H9 (cell line): ENCODE measurements at regions not wholly inside any gene's neighbourhood (a gene's known extent, or its start where the extent isn't known, plus 50 kb on each side); places are given as distances from the start of the nearest gene placed in this dataset.

Experiments
- DNase-seq: peaks from one replicate; pipeline ENCODE4 v3.0.0-alpha.2; 2017
- H2AFZ ChIP-seq: one replicate; pipeline ENCODE4 v1.6.1; 2013; ENCODE audit warnings: mild to moderate bottlenecking, low read length, control low read depth, moderate library complexity
- H2AK5ac ChIP-seq: 2 replicates; pipeline ENCODE4 v1.6.1; 2013; ENCODE audit warnings: low read length, control low read depth, mixed read lengths; ENCODE audit not compliant: insufficient read length
- H2BK120ac ChIP-seq: one replicate; pipeline ENCODE4 v1.6.1; 2013; ENCODE audit warnings: low read depth, mild to moderate bottlenecking, low read length, control low read depth, inconsistent platforms; ENCODE audit not compliant: poor library complexity, severe bottlenecking
- H2BK12ac ChIP-seq: 2 replicates; pipeline ENCODE4 v1.6.1; 2013; ENCODE audit warnings: low read length, control low read depth, mixed read lengths, low read depth; ENCODE audit not compliant: insufficient read length
- H2BK15ac ChIP-seq: 2 replicates; pipeline ENCODE4 v1.6.1; 2013; ENCODE audit warnings: low read depth, low read length, control low read depth
- H2BK20ac ChIP-seq: one replicate; pipeline ENCODE4 v1.6.1; 2013; ENCODE audit warnings: low read depth, mild to moderate bottlenecking, low read length, control low read depth, inconsistent platforms; ENCODE audit not compliant: poor library complexity, severe bottlenecking
- H2BK5ac ChIP-seq: 2 replicates; pipeline ENCODE4 v1.6.1; 2013; ENCODE audit warnings: low read length, control low read depth, mixed read lengths; ENCODE audit not compliant: insufficient read length
- H3K14ac ChIP-seq: 2 replicates; pipeline ENCODE4 v1.6.1; 2013; ENCODE audit warnings: low read length, control low read depth; ENCODE audit not compliant: insufficient read depth
- H3K18ac ChIP-seq: 2 replicates; pipeline ENCODE4 v1.6.1; 2013; ENCODE audit warnings: low read depth, mild to moderate bottlenecking, mixed read lengths, low read length, control low read depth; ENCODE audit not compliant: insufficient read length
- H3K23ac ChIP-seq: 2 replicates; pipeline ENCODE4 v1.6.1; 2013; ENCODE audit warnings: low read length, control low read depth, mixed read lengths, low read depth; ENCODE audit not compliant: insufficient read length
- H3K23me2 ChIP-seq: 2 replicates; pipeline ENCODE4 v1.6.1; 2013; ENCODE audit warnings: low read depth, mild to moderate bottlenecking, mixed read lengths, low read length, control low read depth; ENCODE audit not compliant: insufficient read length, poor library complexity, severe bottlenecking
- H3K27ac ChIP-seq: 2 replicates; pipeline ENCODE4 v1.5.1; 2013; ENCODE audit warnings: low read length, control low read depth, mixed read lengths, low read depth; ENCODE audit not compliant: insufficient read length
- H3K27me3 ChIP-seq: 2 replicates; pipeline ENCODE4 v1.6.1; 2013; ENCODE audit warnings: low read length, control low read depth, inconsistent platforms; ENCODE audit not compliant: insufficient read depth
- H3K4ac ChIP-seq: 2 replicates; pipeline ENCODE4 v1.6.1; 2013; ENCODE audit warnings: low read depth, mild to moderate bottlenecking, control low read depth, inconsistent platforms, low read length, moderate library complexity
- H3K4me1 ChIP-seq: 2 replicates; pipeline ENCODE4 v1.6.1; 2013; ENCODE audit warnings: low read length, control low read depth, inconsistent platforms; ENCODE audit not compliant: insufficient read depth
- H3K4me2 ChIP-seq: 2 replicates; pipeline ENCODE4 v1.6.1; 2013; ENCODE audit warnings: low read length, control low read depth, mixed read lengths; ENCODE audit not compliant: insufficient read length, insufficient read depth
- H3K56ac ChIP-seq: 2 replicates; pipeline ENCODE4 v1.6.1; 2013; ENCODE audit warnings: low read depth, mild to moderate bottlenecking, mixed read lengths, low read length, control low read depth; ENCODE audit not compliant: insufficient read length
- H3K79me1 ChIP-seq: 2 replicates; pipeline ENCODE4 v1.6.1; 2013; ENCODE audit warnings: low read depth, mild to moderate bottlenecking, moderate library complexity, low read length, control low read depth, inconsistent platforms; ENCODE audit not compliant: insufficient read depth, poor library complexity, severe bottlenecking
- H3K79me2 ChIP-seq: 2 replicates; pipeline ENCODE4 v1.6.1; 2013; ENCODE audit warnings: low read length, control low read depth, inconsistent platforms; ENCODE audit not compliant: insufficient read depth
- H3K9ac ChIP-seq: 2 replicates; pipeline ENCODE4 v1.6.1; 2013; ENCODE audit warnings: low read length, control low read depth, mixed read lengths; ENCODE audit not compliant: insufficient read length; ENCODE audit errors: extremely low read depth
- H3K9me3 ChIP-seq: one replicate; pipeline ENCODE4 v1.6.1; 2013; ENCODE audit warnings: low read depth, low read length, inconsistent platforms; ENCODE audit not compliant: control insufficient read depth
- H3T11ph ChIP-seq: one replicate; pipeline ENCODE4 v1.6.1; 2013; ENCODE audit warnings: mild to moderate bottlenecking, low read length, control low read depth, inconsistent platforms
- H4K20me1 ChIP-seq: one replicate; pipeline ENCODE4 v1.6.1; 2013; ENCODE audit not compliant: control insufficient read depth, insufficient read length, insufficient read depth
- H4K5ac ChIP-seq: 2 replicates; pipeline ENCODE4 v1.6.1; 2013; ENCODE audit warnings: low read depth, mild to moderate bottlenecking, mixed read lengths, low read length, control low read depth; ENCODE audit not compliant: insufficient read length
- H4K8ac ChIP-seq: replicated peaks from 2 replicates; pipeline ENCODE4 v1.6.1; 2013; ENCODE audit warnings: low read length, control low read depth, mixed read lengths, low read depth; ENCODE audit not compliant: insufficient read length
- H4K91ac ChIP-seq: 2 replicates; pipeline ENCODE4 v1.6.1; 2013; ENCODE audit warnings: low read depth, mild to moderate bottlenecking, moderate library complexity, mixed read lengths, low read length, control low read depth; ENCODE audit not compliant: insufficient read length
- H3K27ac Mint-ChIP-seq, 3 experiments: 2 replicates in 2 of 3; 3 replicates in 1 of 3; pipeline ENCODE4 v1.8.0; 2020 to 2021; ENCODE audit warnings: mixed read lengths in 3 of 3, mild to moderate bottlenecking in 1 of 3, moderate library complexity in 1 of 3
- H3K27me3 Mint-ChIP-seq: 2 replicates; pipeline ENCODE4 v1.8.0; 2021; ENCODE audit warnings: low read depth, mild to moderate bottlenecking, moderate library complexity, mixed read lengths
- H3K36me3 Mint-ChIP-seq, 3 experiments: 2 replicates in 2 of 3; 3 replicates in 1 of 3; pipeline ENCODE4 v1.8.0; 2020 to 2021; ENCODE audit warnings: low read depth in 3 of 3, mixed read lengths in 3 of 3; ENCODE audit not compliant: insufficient read depth in 1 of 3
- H3K4me1 Mint-ChIP-seq, 2 experiments: 2 replicates each; pipeline ENCODE4 v1.8.0; 2020; ENCODE audit warnings: mixed read lengths in 2 of 2
- H3K4me3 Mint-ChIP-seq, 2 experiments: 2 replicates in 1 of 2; 3 replicates in 1 of 2; pipeline ENCODE4 v1.8.0; 2020 to 2021; ENCODE audit warnings: mild to moderate bottlenecking in 2 of 2, mixed read lengths in 2 of 2, moderate library complexity in 1 of 2
- H3K9me3 Mint-ChIP-seq, 2 experiments: 2 replicates in 1 of 2; 3 replicates in 1 of 2; pipeline ENCODE4 v1.8.0; 2020; ENCODE audit warnings: mild to moderate bottlenecking in 2 of 2, mixed read lengths in 2 of 2, moderate library complexity in 1 of 2
- WGBS: extraction: QIAGEN DNeasy Blood & Tissue Kit; methylation state at CpG from one replicate; pipeline ENCODE4 v1.1.7; 2013; ENCODE audit warnings: missing lambda C conversion rate, low lambda C conversion rate, mixed read lengths; ENCODE audit not compliant: insufficient read length; ENCODE audit errors: extremely low coverage; 5-methylcytosine and 5-hydroxymethylcytosine counted together
- TF ChIP-seq, protein P1 (sequence below): fragments of 200-600 bp; sonication (generic); conservative IDR thresholded peaks from 3 replicates; pipeline ENCODE4 v1.8.0; 2021; ENCODE audit warnings: antibody characterized with exemption, mild to moderate bottlenecking

DNA sequence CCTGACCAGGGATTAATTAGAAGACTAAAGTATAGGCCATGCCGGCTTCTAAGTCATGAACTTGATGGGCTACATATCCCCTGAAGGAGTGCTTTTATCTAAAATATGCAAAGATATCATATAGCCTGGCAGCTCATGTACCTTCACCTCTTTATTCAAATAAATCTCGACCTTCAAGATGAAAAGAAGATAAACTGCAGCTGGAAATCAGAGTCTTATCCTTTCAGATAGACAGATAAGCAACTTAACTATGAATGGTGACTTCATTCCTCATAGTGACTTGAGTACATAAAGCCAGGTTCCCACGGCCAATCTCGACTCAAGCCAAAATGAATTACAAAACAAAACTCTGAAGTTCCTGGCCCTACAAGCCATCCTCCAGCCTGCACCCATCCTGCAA lies 165.3 kb upstream of the KLHL29 start:
- Mint-ChIP-seq H3K4me1 (peaks cover 4 to 5% of the 10 kb centered on the region in 2 experiments; a peak in 3 of 4 replicates), H3K27ac (no peak overlapping the region)
- H3K18ac ChIP-seq, result no peak overlapping the region

More for the DNA sequence above, 165.3 kb upstream of the KLHL29 start:
- Histone ChIP-seq H3K23ac (no peak overlapping the region), H3K79me1 (no peaks in the 10 kb centered on the region), H3K27me3 (no peaks in the 10 kb centered on the region), H3K9ac (no peak overlapping the region), H3K56ac (no peak overlapping the region), H2BK20ac (no peak overlapping the region), H3K23me2 (no peaks in the 10 kb centered on the region), H3K4ac (no peak overlapping the region), H3K27ac (no peak overlapping the region), H2BK5ac (no peak overlapping the region), H2BK15ac (no peak overlapping the region), H4K20me1 (no peaks in the 10 kb centered on the region), H3K9me3 (no peaks in the 10 kb centered on the region), H3T11ph (no peak overlapping the region), H3K4me1 (no peaks in the 10 kb centered on the region), H3K4me2 (no peak overlapping the region), H4K5ac (no peak overlapping the region), H4K91ac (no peak overlapping the region), H4K8ac (no peak overlapping the region), H2AFZ (no peak overlapping the region), H2BK12ac (no peak overlapping the region), H2AK5ac (no peak overlapping the region), H2BK120ac (no peak overlapping the region), H3K14ac (no peak overlapping the region), H3K79me2 (no peaks in the 10 kb centered on the region; the same call in 1 of the 2 replicates)
- Mint-ChIP-seq H3K36me3 (no peaks in the 10 kb centered on the region; a peak in 1 of 7 replicates), H3K27me3 (no peaks in the 10 kb centered on the region; the same call in 1 of the 2 replicates), H3K4me3 (no peak overlapping the region), H3K9me3 (no peaks in the 10 kb centered on the region)
- no peak for DNase-seq
- WGBS, result no CpG with 5 or more reads among the region's 4 CpGs
- TF ChIP-seq, protein P1, sequence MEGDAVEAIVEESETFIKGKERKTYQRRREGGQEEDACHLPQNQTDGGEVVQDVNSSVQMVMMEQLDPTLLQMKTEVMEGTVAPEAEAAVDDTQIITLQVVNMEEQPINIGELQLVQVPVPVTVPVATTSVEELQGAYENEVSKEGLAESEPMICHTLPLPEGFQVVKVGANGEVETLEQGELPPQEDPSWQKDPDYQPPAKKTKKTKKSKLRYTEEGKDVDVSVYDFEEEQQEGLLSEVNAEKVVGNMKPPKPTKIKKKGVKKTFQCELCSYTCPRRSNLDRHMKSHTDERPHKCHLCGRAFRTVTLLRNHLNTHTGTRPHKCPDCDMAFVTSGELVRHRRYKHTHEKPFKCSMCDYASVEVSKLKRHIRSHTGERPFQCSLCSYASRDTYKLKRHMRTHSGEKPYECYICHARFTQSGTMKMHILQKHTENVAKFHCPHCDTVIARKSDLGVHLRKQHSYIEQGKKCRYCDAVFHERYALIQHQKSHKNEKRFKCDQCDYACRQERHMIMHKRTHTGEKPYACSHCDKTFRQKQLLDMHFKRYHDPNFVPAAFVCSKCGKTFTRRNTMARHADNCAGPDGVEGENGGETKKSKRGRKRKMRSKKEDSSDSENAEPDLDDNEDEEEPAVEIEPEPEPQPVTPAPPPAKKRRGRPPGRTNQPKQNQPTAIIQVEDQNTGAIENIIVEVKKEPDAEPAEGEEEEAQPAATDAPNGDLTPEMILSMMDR, result no peak
